Fibroblast of mammary gland (primary cell): ENCODE measurements at regions not wholly inside any gene's neighbourhood (a gene's known extent, or its start where the extent isn't known, plus 50 kb on each side); places are given as distances from the start of the nearest gene placed in this dataset.

Experiments
- DNase-seq: peaks from one replicate; pipeline ENCODE4 v3.0.0-alpha.2; 2010; ENCODE audit warnings: low read depth
- H3K4me3 ChIP-seq: 2 replicates; pipeline ENCODE4 v1.5.1; 2011; ENCODE audit warnings: low read depth, mild to moderate bottlenecking, low read length, moderate library complexity; ENCODE audit not compliant: control insufficient read depth
- CTCF ChIP-seq: conservative IDR thresholded peaks from 2 replicates; pipeline ENCODE4 v1.5.1; 2011; ENCODE audit warnings: low read depth, low read length, inconsistent platforms; ENCODE audit not compliant: control insufficient read depth, insufficient read depth

GRCh38 chr13:90397503-90397902, 950.0 kb upstream of the MIR17HG start:
- H3K4me3 ChIP-seq: no peak overlapping the region
- TF ChIP-seq CTCF: no peak

GRCh38 chr13:90400372-90400771, 947.1 kb upstream of the MIR17HG start:
- no peak for TF ChIP-seq CTCF
- no peak overlapping the region for H3K4me3 ChIP-seq
- DNase-seq: no peak

More at GRCh38 chr13:90397503-90397902, 950.0 kb upstream of the MIR17HG start:
- DNase-seq: no peak

GRCh38 chr13:90401150-90401549, 946.3 kb upstream of the MIR17HG start:
- H3K4me3 ChIP-seq: no peak overlapping the region
- no peak for DNase-seq
- no peak for TF ChIP-seq CTCF

GRCh38 chr13:90402102-90402501, 945.4 kb upstream of the MIR17HG start:
- no peak overlapping the region for H3K4me3 ChIP-seq
- TF ChIP-seq CTCF: no peak
- DNase-seq: no peak

- TF ChIP-seq CTCF: no peak
- DNase-seq: no peak
- H3K4me3 ChIP-seq: no peak overlapping the region
Observed at GRCh38 chr13:90402613-90403012, 944.9 kb upstream of the MIR17HG start.

- no peak overlapping the region for H3K4me3 ChIP-seq
- no peak for TF ChIP-seq CTCF
- no peak for DNase-seq
Observed at GRCh38 chr13:90403330-90404082, 944.0 kb upstream of the MIR17HG start.
